ENCODE measurements at regions not wholly inside any gene's neighbourhood (a gene's known extent, or its start where the extent isn't known, plus 50 kb on each side); places are given as distances from the start of the nearest gene placed in this dataset.

GRCh38 chr14:85390236-85390635 lies 139.7 kb upstream of the FLRT2 start:
- TF ChIP-seq EZH2 (IDR thresholded peaks at IDR 0.05; ENCODE audit: borderline replicate concordance, low read depth, low read length, severe bottlenecking), result no peak
- TF ChIP-seq CTCF (IDR thresholded peaks at IDR 0.05; ENCODE audit: borderline replicate concordance, extremely low read depth, low read length, poor library complexity, severe bottlenecking), result no peak

Data from DND-41 (cell line).